ENCODE measurements at regions not wholly inside any gene's neighbourhood (a gene's known extent, or its start where the extent isn't known, plus 50 kb on each side); places are given as distances from the start of the nearest gene placed in this dataset.

DNA sequence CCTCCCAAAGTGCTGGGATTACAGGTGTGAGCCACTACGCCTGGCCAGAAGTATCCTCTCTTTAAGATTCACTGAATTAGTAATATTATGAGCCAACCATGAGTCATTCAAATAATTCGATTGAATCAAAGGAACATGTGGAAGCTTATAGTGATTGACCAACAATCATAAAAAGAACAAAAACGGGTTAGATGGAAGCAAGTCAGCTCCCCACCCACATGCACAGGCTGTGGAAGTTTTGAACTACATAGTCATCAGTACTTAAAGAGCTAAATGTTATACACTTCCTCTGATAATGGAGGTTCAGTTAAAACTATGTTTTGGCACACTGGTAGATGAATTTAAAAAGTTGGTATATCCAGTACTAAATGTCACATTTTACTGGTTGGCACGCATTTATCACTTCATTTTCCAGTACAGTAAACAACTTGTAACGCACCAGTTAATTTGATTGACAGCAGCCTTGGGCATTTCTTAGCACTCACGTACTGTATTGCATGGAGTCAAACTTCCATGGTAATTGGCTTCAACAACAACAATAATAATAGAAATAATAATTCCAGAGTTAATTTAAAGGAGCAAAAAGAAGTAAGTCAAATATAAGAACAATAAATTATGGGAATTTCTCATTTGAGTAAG lies 1107.3 kb upstream of the MAP3K7 start:
- TF ChIP-seq, protein P1, sequence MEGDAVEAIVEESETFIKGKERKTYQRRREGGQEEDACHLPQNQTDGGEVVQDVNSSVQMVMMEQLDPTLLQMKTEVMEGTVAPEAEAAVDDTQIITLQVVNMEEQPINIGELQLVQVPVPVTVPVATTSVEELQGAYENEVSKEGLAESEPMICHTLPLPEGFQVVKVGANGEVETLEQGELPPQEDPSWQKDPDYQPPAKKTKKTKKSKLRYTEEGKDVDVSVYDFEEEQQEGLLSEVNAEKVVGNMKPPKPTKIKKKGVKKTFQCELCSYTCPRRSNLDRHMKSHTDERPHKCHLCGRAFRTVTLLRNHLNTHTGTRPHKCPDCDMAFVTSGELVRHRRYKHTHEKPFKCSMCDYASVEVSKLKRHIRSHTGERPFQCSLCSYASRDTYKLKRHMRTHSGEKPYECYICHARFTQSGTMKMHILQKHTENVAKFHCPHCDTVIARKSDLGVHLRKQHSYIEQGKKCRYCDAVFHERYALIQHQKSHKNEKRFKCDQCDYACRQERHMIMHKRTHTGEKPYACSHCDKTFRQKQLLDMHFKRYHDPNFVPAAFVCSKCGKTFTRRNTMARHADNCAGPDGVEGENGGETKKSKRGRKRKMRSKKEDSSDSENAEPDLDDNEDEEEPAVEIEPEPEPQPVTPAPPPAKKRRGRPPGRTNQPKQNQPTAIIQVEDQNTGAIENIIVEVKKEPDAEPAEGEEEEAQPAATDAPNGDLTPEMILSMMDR (IDR thresholded peaks at IDR 0.05; ENCODE audit: extremely low read depth, insufficient read depth, missing control alignments) = no peak
- no peak for DNase-seq (ENCODE audit: low spot score)
- in situ Hi-C loops (cut with MboI; ENCODE audit: low pct_unique_long_range_greater_than_20kb, low sequenced_read_pairs, unreplicated experiment) = no loop called here

DNA sequence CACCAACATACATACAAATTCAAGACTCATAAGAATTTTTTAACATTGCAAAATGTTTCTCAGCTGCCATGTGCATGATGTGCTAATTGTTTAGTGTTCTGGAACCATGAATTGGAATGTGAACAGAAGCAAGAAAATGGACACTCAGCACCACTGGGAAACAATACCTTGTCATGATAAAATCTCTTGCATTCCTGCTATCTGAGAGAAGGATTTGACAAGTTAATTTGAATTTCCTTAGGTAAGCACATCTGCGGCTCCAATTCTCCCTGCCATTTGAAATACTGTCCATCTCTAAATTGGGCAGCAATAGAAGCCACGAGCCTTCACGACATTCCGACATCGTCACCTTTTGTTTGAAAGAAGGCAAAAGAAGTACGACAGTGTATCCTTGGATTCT lies 1104.6 kb upstream of the MAP3K7 start:
- TF ChIP-seq, protein P1 (IDR thresholded peaks at IDR 0.05; ENCODE audit: extremely low read depth, insufficient read depth, missing control alignments) = no peak
- no peak for DNase-seq (ENCODE audit: low spot score)
- in situ Hi-C loops (cut with MboI; ENCODE audit: low pct_unique_long_range_greater_than_20kb, low sequenced_read_pairs, unreplicated experiment) = no loop called here

DNA sequence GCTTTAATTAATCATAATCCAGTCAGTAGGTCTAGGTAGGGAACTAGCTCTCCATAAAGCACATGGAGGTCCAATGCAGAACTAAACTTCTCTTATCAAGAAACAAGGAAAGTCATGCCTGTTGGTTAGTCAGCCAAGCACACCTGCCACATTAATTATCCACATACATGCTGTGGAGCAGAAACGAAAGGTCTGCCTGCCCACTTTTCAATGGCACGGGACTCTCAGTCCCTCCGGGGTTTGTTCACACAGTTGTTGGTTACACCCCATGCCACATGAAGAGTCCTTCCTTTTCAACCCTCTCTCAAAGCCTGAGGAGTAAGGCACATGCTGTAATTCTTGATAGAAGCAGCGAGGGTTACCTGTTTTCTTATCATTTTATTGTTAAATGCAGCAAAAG lies 1096.4 kb upstream of the MAP3K7 start:
- in situ Hi-C loops (cut with MboI; ENCODE audit: low pct_unique_long_range_greater_than_20kb, low sequenced_read_pairs, unreplicated experiment) = no loop called here

DNA sequence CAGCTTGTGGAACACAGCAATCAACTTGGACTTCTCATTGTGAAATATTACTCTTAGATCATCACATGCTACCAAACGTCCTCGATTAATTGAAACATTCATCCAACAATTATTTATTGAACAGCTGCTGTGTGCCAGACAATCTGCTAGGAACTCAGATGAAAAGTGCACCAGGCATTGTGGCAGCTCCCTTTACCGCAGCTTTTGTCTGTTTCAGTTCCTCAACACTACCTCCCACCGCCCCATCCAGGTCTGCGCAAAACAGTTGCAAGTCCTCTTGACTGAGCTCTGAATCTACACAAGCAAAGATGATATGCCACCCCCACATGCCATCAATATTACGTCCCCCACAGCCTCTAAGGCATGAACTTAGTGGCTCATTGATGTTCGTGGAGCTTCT lies 1094.4 kb upstream of the MAP3K7 start:
- TF ChIP-seq, protein P1 (IDR thresholded peaks at IDR 0.05; ENCODE audit: extremely low read depth, insufficient read depth, missing control alignments) = no peak
- in situ Hi-C loops (cut with MboI; ENCODE audit: low pct_unique_long_range_greater_than_20kb, low sequenced_read_pairs, unreplicated experiment) = no loop called here
- no peak for DNase-seq (ENCODE audit: low spot score)

More for the DNA sequence above, 1096.4 kb upstream of the MAP3K7 start:
- DNase-seq (ENCODE audit: low spot score) = no peak
- TF ChIP-seq, protein P1 (IDR thresholded peaks at IDR 0.05; ENCODE audit: extremely low read depth, insufficient read depth, missing control alignments) = no peak

DNA sequence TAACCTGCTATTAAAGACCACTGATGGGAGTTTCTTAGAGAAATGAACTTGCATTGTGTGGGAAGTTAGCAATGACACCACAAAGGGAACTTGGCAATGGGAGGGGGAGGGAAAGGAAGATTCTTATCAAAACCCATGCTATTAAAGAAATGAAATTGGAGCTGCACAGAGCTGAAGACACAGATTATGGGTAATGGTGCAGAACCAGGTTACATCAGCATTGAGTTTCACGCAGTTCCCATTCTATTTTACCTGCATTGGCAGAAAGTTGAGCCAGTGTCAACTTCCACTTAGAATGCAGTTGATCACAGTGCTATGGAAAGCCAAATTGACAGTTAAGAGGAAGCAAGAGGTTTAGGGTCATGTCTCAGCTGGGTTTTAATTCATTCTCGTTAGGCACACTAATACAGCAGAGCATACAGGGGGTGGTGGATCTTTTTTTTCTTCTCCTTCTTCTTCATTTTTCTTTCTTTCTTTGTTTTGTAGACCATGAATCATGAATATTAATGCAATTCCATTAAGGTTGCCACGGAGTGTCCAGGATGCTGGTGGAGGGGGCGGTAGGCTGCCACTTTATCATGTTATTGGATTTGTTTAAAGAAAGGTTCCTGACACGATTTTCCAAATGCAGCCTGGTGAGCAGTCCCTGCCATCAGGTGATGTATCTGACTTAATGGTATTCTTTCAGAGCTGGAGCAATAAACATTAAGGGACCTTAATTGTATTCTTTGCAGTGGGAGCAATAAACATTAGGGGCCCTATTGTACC lies 1092.0 kb upstream of the MAP3K7 start:
- TF ChIP-seq, protein P1 (IDR thresholded peaks at IDR 0.05; ENCODE audit: extremely low read depth, insufficient read depth, missing control alignments) = no peak
- in situ Hi-C loops (cut with MboI; ENCODE audit: low pct_unique_long_range_greater_than_20kb, low sequenced_read_pairs, unreplicated experiment) = no loop called here
- no peak for DNase-seq (ENCODE audit: low spot score)

DNA sequence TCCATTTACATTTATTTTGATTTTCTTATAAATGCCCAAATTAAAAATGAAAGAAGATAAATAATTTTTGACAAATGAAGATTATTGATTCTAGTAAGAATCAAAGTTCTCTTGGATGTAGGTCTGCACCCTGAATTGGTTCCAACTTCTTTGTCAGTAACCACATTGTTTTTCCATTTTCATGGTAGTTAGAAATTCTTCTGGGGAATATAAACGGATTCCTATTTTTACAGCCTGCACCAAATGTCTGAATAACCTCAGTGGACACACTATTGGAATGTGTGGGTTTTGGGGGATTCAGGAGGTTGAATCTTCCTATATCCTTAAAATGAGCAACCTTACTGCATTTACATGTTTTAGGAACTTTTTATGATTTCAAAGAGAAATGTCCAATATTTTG lies 1085.3 kb upstream of the MAP3K7 start:
- DNase-seq (ENCODE audit: low spot score) = no peak
- TF ChIP-seq, protein P1 (IDR thresholded peaks at IDR 0.05; ENCODE audit: extremely low read depth, insufficient read depth, missing control alignments) = no peak
- in situ Hi-C loops (cut with MboI; ENCODE audit: low pct_unique_long_range_greater_than_20kb, low sequenced_read_pairs, unreplicated experiment) = no loop called here

Data from GM13977 (cell line).